Subcutaneous abdominal adipose tissue (tissue), 5 donors: ENCODE measurements at regions not wholly inside any gene's neighbourhood (a gene's known extent, or its start where the extent isn't known, plus 50 kb on each side); places are given as distances from the start of the nearest gene placed in this dataset.

Experiments used
- H3K27ac ChIP-seq: one replicate; pipeline ENCODE4 v1.7.0; 2013; ENCODE audit warnings: low read depth, mild to moderate bottlenecking, inconsistent platforms, low read length, moderate library complexity
- H3K27me3 ChIP-seq, 5 donors: one replicate each; pipeline ENCODE4 v1.7.0; 2013; ENCODE audit warnings: low read length in 5 of 5, inconsistent platforms in 1 of 5; ENCODE audit not compliant: control insufficient read depth in 5 of 5, insufficient read depth in 4 of 5
- H3K36me3 ChIP-seq, 5 donors: one replicate each; pipeline ENCODE4 v1.7.0; 2013; ENCODE audit warnings: low read length in 5 of 5; ENCODE audit not compliant: control insufficient read depth in 5 of 5, insufficient read depth in 5 of 5
- H3K4me1 ChIP-seq, 5 donors: one replicate each; pipeline ENCODE4 v1.7.0; 2013; ENCODE audit warnings: low read length in 5 of 5, mild to moderate bottlenecking in 3 of 5, moderate library complexity in 1 of 5; ENCODE audit not compliant: control insufficient read depth in 5 of 5, insufficient read depth in 5 of 5
- H3K4me3 ChIP-seq, 5 donors: one replicate each; pipeline ENCODE4 v1.7.0; 2013; ENCODE audit warnings: low read length in 5 of 5, low read depth in 1 of 5
- H3K9ac ChIP-seq, 5 donors: one replicate each; pipeline ENCODE4 v1.7.0; 2013; ENCODE audit warnings: low read length in 5 of 5, mild to moderate bottlenecking in 4 of 5, moderate library complexity in 3 of 5
- H3K9me3 ChIP-seq, 5 donors: one replicate each; pipeline ENCODE4 v1.7.0; 2013; ENCODE audit warnings: low read length in 5 of 5; ENCODE audit not compliant: control insufficient read depth in 5 of 5
- donor health status: healthy.
- donor health status: healthy.
- donor health status: healthy.
- donor health status: healthy.
- donor health status: healthy.

DNA sequence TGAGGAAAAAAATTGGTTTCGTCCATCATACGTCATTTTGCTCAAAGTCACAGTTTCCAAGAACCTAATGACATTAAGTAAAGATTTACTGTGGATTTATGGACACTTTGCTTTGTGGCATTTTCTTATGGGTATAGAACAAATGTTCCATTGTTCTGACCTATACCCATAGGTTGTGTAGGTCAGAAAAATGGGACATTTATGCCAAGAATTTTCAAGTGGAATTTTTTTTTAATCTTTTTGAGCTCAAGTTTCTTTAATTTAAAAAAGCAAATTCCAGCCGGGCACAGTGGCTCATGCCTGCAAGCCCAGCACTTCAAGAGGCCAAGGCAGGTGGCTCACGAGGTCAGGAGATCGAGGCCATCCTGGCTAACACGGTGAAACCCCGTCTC, 187.5 kb upstream of the TPM1 start:
- H3K9ac ChIP-seq = no peak overlapping the region
- H3K27ac ChIP-seq = no peak overlapping the region
- H3K9me3 ChIP-seq = no peaks in the 10 kb centered on the region
- H3K36me3 ChIP-seq = no peaks in the 10 kb centered on the region
- H3K4me3 ChIP-seq = no peak overlapping the region
- peaks cover 0 to 15% (median 0%) of the 10 kb centered on the region in 5 donors for H3K4me1 ChIP-seq
- no peaks in the 10 kb centered on the region for H3K27me3 ChIP-seq

DNA sequence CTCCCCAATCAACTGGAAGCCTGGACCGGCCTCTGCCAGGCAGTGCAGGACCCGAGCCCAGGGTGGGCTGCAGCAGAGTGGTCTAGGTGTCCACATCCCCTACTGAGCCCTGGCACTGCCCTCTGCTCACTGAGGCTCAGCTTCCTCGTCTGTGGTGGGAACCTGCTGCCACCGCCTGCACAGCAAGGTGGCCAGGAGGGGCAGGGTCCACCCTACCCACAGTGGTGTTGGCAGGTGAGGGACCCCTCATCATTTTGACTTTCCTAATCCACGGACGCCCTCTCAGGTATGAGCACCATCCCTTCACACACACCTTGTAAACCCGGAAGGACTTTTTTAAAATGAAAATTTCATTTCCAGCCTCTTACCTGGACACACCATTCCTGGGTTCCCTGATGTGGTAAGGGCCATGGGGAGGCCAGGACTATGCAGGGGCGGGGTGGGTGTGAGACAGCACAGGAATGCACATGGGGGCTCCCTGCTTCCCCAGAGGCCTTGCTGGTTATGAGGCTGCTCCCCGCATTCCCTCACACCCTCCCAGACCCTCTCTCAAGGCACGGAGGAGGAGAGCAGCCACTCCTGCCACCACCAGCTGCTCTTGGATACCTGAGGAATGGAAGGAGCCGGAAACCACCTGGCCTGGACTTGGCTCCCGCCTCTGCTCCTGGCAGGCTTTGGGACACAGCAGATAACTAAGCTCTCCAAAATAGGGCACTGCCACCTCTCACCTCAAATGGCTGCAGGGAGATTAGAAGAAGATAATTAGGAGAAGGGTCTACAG, 185.9 kb upstream of the TPM1 start:
- no peaks in the 10 kb centered on the region for H3K36me3 ChIP-seq
- H3K4me3 ChIP-seq = no peak overlapping the region
- no peak overlapping the region for H3K9ac ChIP-seq
- H3K9me3 ChIP-seq = no peaks in the 10 kb centered on the region
- H3K4me1 ChIP-seq = peaks cover 0 to 15% (median 0%) of the 10 kb centered on the region in 5 donors
- no peaks in the 10 kb centered on the region for H3K27me3 ChIP-seq
- H3K27ac ChIP-seq = no peak overlapping the region

DNA sequence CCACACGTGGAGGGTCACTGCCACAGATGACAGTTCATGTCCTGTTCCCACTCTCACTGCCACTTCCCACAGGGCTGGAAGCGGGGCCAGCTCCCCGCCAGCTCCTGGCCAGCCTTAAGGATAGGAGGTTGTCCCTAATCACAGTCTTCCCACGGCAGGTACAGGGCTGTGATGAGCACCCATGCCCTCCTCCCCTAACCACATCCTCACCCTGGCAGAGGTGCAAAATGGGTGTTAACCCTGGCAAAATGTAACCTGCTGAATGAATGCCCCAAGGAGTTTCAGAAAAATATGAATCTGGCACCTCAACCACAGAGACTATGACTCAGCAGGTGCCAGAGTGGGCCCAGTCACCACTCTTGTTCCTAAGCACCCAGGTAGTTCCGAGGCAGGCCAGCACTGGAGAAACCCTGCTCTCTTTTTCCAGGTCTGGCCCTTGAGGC, 185.1 kb upstream of the TPM1 start:
- H3K27ac ChIP-seq = no peak overlapping the region
- no peaks in the 10 kb centered on the region for H3K36me3 ChIP-seq
- no peaks in the 10 kb centered on the region for H3K27me3 ChIP-seq
- peaks cover 0 to 15% (median 0%) of the 10 kb centered on the region in 5 donors for H3K4me1 ChIP-seq
- H3K9ac ChIP-seq = no peak overlapping the region
- H3K4me3 ChIP-seq = no peak overlapping the region
- no peaks in the 10 kb centered on the region for H3K9me3 ChIP-seq

DNA sequence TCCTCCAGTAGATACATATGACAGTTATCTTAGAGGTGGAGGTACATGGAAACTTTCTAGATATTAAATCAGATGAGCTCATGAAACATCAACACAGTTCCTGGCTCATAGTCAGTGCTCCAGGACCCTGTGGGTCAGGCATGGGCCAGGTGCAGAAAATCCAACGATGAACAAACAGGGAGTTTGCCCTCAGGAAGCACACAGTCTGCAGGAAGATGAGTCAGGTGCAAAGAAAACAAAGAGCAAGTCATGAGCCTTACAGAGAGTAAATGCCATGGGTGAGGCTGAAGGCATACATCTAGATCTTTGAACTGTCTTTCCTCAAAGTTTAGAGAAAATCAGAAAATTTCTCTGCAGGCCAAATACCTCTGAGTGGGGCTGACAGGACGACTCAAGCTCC, 184.2 kb upstream of the TPM1 start:
- no peak overlapping the region for H3K9ac ChIP-seq
- no peaks in the 10 kb centered on the region for H3K9me3 ChIP-seq
- H3K27ac ChIP-seq = no peak overlapping the region
- peaks cover 0 to 8% (median 0%) of the 10 kb centered on the region in 5 donors for H3K4me1 ChIP-seq
- no peaks in the 10 kb centered on the region for H3K27me3 ChIP-seq
- H3K4me3 ChIP-seq = no peak overlapping the region
- no peaks in the 10 kb centered on the region for H3K36me3 ChIP-seq

DNA sequence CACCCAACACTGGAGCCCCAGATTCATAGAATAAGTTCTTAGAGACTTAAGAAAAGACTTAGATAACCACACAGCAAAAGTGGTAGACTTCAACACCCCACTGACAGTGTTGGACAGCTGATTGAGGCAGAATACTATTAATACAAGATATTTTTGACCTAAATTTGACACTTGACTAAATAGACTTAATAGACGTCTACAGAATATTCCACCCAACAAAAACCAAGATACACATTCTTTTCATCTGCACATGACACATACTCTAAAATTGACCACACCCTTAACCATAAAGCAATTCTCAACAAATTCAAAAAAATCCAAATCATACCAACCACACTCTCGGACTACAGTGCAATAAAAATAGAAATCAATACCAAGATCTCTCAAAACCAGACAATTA, 179.8 kb upstream of the TPM1 start:
- H3K4me3 ChIP-seq = no peak overlapping the region
- H3K4me1 ChIP-seq = no peaks in the 10 kb centered on the region
- no peaks in the 10 kb centered on the region for H3K27me3 ChIP-seq
- H3K9ac ChIP-seq = no peak overlapping the region
- no peaks in the 10 kb centered on the region for H3K36me3 ChIP-seq
- no peak overlapping the region for H3K27ac ChIP-seq
- H3K9me3 ChIP-seq = no peaks in the 10 kb centered on the region

DNA sequence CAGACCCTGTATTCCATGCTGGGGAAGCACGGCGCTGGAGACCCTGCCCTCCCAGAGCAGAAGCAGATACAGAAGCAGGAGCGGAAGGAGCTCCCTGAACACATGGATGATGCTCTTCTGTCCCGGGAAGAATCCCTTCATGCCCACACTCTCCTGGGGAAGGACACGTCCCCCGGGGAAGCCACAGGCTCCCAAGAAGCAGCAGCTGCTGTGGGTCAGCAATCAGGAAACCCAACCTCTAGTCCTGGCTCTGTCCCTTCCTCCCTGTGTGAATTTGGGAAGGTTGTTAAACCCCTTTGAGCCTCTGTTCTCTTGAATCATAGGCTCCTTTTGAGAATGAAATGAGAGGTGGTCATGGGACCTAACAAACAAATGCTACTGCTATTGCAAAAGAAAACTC, 176.2 kb upstream of the TPM1 start:
- Histone ChIP-seq H3K9ac (no peak overlapping the region), H3K4me3 (no peak overlapping the region), H3K27me3 (no peaks in the 10 kb centered on the region), H3K9me3 (no peaks in the 10 kb centered on the region), H3K4me1 (no peaks in the 10 kb centered on the region), H3K36me3 (no peaks in the 10 kb centered on the region), H3K27ac (no peak overlapping the region)

DNA sequence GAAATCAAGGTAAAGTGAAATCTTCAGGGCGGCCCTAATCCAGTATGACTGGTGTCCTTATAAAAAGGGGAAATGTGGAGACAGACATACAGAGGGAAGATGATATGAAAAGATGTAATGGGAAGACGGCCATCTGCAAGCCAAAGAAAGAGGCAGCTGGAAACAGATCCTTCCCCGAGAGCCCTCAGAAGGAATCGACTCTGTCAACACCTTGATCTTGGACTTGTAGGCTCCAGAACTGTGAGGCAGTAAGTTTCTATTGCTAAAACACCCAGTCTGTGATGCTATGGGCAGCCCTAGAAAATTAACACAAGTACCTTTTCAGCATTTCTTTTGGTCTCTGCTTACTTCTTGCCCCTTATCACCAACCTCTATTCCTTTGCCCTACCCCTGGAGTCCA, 174.7 kb upstream of the TPM1 start:
- H3K27me3 ChIP-seq = no peaks in the 10 kb centered on the region
- H3K36me3 ChIP-seq = no peaks in the 10 kb centered on the region
- H3K4me1 ChIP-seq = no peaks in the 10 kb centered on the region
- no peak overlapping the region for H3K4me3 ChIP-seq
- no peak overlapping the region for H3K9ac ChIP-seq
- H3K9me3 ChIP-seq = no peaks in the 10 kb centered on the region
- no peak overlapping the region for H3K27ac ChIP-seq

DNA sequence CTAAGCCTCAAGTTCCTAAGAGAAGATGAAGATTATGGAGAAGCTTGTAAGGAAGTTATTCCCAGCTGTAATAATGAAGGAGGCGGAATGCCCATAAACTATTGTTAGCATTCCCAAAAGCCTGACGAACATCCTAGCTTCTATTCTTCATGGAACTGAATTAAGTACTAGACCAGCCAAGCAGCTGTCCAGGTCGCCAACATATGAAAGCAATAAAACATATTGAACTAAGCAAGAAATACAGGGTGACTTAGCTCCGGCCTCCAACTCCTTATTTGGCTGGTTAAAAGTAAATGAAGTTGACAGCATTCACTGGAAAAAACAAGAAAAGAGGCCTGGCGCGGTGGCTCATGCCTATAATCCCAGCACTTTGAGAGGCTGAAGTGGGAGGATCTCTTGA, 174.0 kb upstream of the TPM1 start:
- Histone ChIP-seq H3K9ac (no peak overlapping the region), H3K27ac (no peak overlapping the region), H3K27me3 (no peaks in the 10 kb centered on the region), H3K4me3 (no peak overlapping the region), H3K4me1 (no peaks in the 10 kb centered on the region), H3K9me3 (no peaks in the 10 kb centered on the region), H3K36me3 (no peaks in the 10 kb centered on the region)

DNA sequence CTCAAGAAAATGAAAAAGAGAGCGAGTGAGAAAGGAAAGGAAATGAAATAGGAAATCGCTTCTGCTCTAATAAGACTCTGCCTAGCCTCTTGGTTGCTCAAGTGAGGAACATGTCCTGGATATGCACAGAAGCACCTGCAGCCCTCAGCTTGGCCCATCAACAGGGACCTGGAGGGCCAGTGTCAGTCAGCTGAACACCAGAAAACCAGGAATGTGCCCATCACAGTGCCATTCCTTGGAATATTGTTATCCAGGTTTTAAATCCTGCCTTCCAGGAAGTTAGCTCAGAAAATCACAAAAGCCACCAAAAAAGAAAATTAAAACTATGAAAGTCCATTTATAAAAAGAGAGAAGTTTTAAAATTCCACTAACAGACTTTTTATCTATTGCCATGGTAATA, 173.4 kb upstream of the TPM1 start:
- Histone ChIP-seq H3K4me3 (no peak overlapping the region), H3K27me3 (no peaks in the 10 kb centered on the region), H3K27ac (no peak overlapping the region), H3K9me3 (no peaks in the 10 kb centered on the region), H3K9ac (no peak overlapping the region), H3K4me1 (no peaks in the 10 kb centered on the region), H3K36me3 (no peaks in the 10 kb centered on the region)

DNA sequence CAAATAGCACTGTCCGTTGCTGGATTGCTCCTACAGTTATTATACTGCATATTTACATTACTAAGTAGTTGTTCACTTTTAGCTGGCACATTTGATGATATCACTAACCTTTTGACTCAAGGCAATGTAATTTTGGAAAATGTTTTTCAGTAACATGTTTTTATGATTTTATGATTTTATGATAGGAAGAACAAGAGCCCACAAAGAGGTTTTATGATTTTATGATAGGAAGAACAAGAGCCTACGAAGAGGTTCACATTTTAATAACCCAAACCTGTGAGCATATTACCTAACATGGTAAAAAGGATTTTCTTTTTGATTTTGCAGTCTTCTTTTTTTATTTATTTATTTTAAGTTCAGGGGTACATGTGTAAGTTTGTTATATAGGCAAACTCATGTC, 172.3 kb upstream of the TPM1 start:
- no peaks in the 10 kb centered on the region for H3K27me3 ChIP-seq
- H3K4me1 ChIP-seq = no peaks in the 10 kb centered on the region
- H3K36me3 ChIP-seq = no peaks in the 10 kb centered on the region
- no peak overlapping the region for H3K9ac ChIP-seq
- no peak overlapping the region for H3K27ac ChIP-seq
- no peaks in the 10 kb centered on the region for H3K9me3 ChIP-seq
- no peak overlapping the region for H3K4me3 ChIP-seq
